ENCODE measurements at regions not wholly inside any gene's neighbourhood (a gene's known extent, or its start where the extent isn't known, plus 50 kb on each side); places are given as distances from the start of the nearest gene placed in this dataset.
A peak's percentile ranks its signal among the peaks of the same experiment; 100 is the strongest.

- TF ChIP-seq PKNOX1 (IDR thresholded peaks at IDR 0.05): 0 out of 2 replicates have a peak, but pooled peaks have one; percentile 11
Observed at GRCh38 chr14:26276757-26277156, 321.1 kb downstream of the NOVA1 start (continued).

- 0% methylated on average over 1 of the region's 1 CpG for WGBS (ENCODE audit: insufficient coverage, low coverage, missing lambda C conversion rate)
- BruUV-seq (replicated peaks): no TSS peak
- no peaks in the 10 kb centered on the region for H3K9me1 ChIP-seq (ENCODE audit: control insufficient read depth, insufficient read depth, low read length)
- H3K27ac ChIP-seq (ENCODE audit: extremely low read depth, low read depth, low read length): no peak overlapping the region
- H3K27me3 ChIP-seq (ENCODE audit: control insufficient read depth in 2 of 2, insufficient read depth in 2 of 2, low read length in 2 of 2): no peaks in the 10 kb centered on the region
- POLR2A ChIA-PET: no interaction called here
- H3K4me3 ChIP-seq: no peak overlapping the region
- intact Hi-C loops (cut with micrococcal nuclease): no loop called here
- no peak overlapping the region for H2AFZ ChIP-seq (ENCODE audit: low read depth, low read length)
- no peaks in the 10 kb centered on the region for H3K79me2 ChIP-seq (ENCODE audit: control insufficient read depth, insufficient read depth, low read length)
- in situ Hi-C loops (cut with MboI): no loop called here
- no peaks in the 10 kb centered on the region for H4K20me1 ChIP-seq (replicated peaks; ENCODE audit: control insufficient read depth, insufficient read depth, low read length)
- no peaks in the 10 kb centered on the region for H3K4me1 ChIP-seq (replicated peaks in 1 of 2; ENCODE audit: control insufficient read depth in 2 of 2, insufficient read depth in 2 of 2, low read length in 2 of 2)
- no peak for ATAC-seq
- no peaks in the 10 kb centered on the region for H3K36me3 ChIP-seq (ENCODE audit: control insufficient read depth, insufficient read depth, low read length)
- no peak overlapping the region for H3K9ac ChIP-seq (ENCODE audit: insufficient read depth in 1 of 2, low read depth in 2 of 2, low read length in 2 of 2)
- CTCF ChIA-PET (ENCODE audit: low intra/inter-chr PET ratio): no interaction called here
- DNase-seq (ENCODE audit: extremely low read depth in 1 of 4, low spot score in 3 of 4): no peak
- H3K9me3 ChIP-seq (replicated peaks; ENCODE audit: control insufficient read depth, insufficient read depth, low read depth, low read length): no peaks in the 10 kb centered on the region
- no peak for FAIRE-seq
- H3K4me2 ChIP-seq (ENCODE audit: insufficient read depth, low read length): no peak overlapping the region
- no peak for TF ChIP-seq MBD1 (CRISPR knock-in tag; IDR thresholded peaks at IDR 0.05)
- TF ChIP-seq KLF6 (CRISPR knock-in tag; IDR thresholded peaks at IDR 0.05; ENCODE audit: borderline replicate concordance): no peak
- no peak for TF ChIP-seq ZNF277 (CRISPR knock-in tag; IDR thresholded peaks at IDR 0.05; ENCODE audit: borderline replicate concordance)
- TF ChIP-seq ZNF407 (IDR thresholded peaks at IDR 0.05; ENCODE audit: low read depth): no peak
- no peak for TF ChIP-seq ZNF311 (CRISPR knock-in tag; IDR thresholded peaks at IDR 0.05)
- TF ChIP-seq ZNF197 (CRISPR knock-in tag; IDR thresholded peaks at IDR 0.05; ENCODE audit: low read depth): no peak
- TF ChIP-seq ARID2 (IDR thresholded peaks at IDR 0.05): no peak
- no peak for TF ChIP-seq RBM25 (IDR thresholded peaks at IDR 0.05; ENCODE audit: low read depth, low read length, severe bottlenecking)
Observed at GRCh38 chr14:26265170-26265685, 332.6 kb downstream of the NOVA1 start.

Measured in K562 (cell line).